Muscle of leg (tissue), 3 donors: ENCODE measurements at regions not wholly inside any gene's neighbourhood (a gene's known extent, or its start where the extent isn't known, plus 50 kb on each side); places are given as distances from the start of the nearest gene placed in this dataset.
A peak's percentile ranks its signal among the peaks of the same experiment; 100 is the strongest.
"Not testable (repeated sequence)": the region's sequence is repeated elsewhere in the genome, so short reads cannot be mapped to it uniquely, and the experiment has no call there.

ENCODE experiments used
- DNase-seq: peaks from one replicate; pipeline ENCODE4 v3.0.0; 2013
- H3K27ac ChIP-seq: one replicate; pipeline ENCODE4 v1.5.1; 2013; ENCODE audit warnings: mild to moderate bottlenecking, low read length, control low read depth
- H3K27me3 ChIP-seq: one replicate; pipeline ENCODE4 v1.6.1; 2013; ENCODE audit warnings: low read length; ENCODE audit not compliant: control insufficient read depth, insufficient read depth
- H3K36me3 ChIP-seq: one replicate; pipeline ENCODE4 v1.6.1; 2013; ENCODE audit warnings: low read length; ENCODE audit not compliant: control insufficient read depth, insufficient read depth
- H3K4me1 ChIP-seq: one replicate; pipeline ENCODE4 v1.6.1; 2013; ENCODE audit warnings: low read length; ENCODE audit not compliant: control insufficient read depth, insufficient read depth
- H3K4me3 ChIP-seq: one replicate; pipeline ENCODE4 v1.5.1; 2013; ENCODE audit warnings: low read length, control low read depth
- H3K9me3 ChIP-seq: replicated peaks from 2 replicates; pipeline ENCODE4 v1.6.1; 2013; ENCODE audit warnings: low read depth, low read length; ENCODE audit not compliant: control insufficient read depth
- WGBS: methylation state at CpG from one replicate; pipeline ENCODE4 v1.1.5; 2013; ENCODE audit warnings: missing lambda C conversion rate; ENCODE audit not compliant: insufficient coverage; 5-methylcytosine and 5-hydroxymethylcytosine counted together

DNA sequence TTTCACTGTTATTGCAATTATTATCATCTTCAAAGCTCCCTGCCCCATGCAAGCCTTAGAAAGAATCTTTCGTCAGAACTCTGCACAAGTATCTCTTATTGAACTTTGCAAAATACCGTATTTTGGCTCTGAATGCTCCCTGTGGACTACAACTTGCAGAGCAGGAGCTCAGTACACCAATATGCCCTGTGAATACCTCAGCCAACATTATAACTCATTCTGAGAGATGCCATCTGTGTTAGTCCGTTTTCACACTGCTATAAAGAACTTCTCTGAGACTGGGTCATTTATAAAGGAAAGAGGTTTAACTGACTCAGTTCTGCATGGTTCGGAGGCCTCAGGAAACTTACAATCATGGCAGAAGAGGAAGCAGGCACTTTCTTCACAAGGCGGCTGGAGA, 87.2 kb upstream of the XYLT1 start:
- 48% methylated on average over 2 of the region's 5 CpGs for WGBS
- H3K9me3 ChIP-seq: no peaks in the 10 kb centered on the region
- H3K27me3 ChIP-seq: peaks cover 4% of the 10 kb centered on the region
- H3K4me3 ChIP-seq: no peak overlapping the region
- H3K36me3 ChIP-seq: no peaks in the 10 kb centered on the region
- DNase-seq: no peak
- no peaks in the 10 kb centered on the region for H3K4me1 ChIP-seq
- no peak overlapping the region for H3K27ac ChIP-seq

DNA sequence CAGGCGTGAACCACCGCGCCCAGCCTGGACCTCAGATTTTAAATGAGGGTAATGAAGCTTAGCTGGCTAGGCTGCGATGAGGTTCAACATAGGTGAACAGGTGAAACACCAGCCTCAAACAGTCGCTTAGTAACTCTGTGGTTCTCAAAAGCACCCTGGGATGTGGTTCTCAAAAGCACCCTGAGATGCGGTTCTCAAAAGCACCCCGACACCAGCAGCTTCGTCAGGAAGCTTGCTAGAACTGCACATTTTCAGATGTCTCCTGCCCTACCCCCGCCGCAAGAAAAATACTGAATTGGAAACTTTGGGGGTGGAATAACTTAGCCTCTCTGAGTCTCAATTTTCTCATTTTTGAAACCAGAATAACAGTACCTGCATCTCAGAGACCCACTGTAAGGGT, 86.7 kb upstream of the XYLT1 start:
- H3K9me3 ChIP-seq: no peaks in the 10 kb centered on the region
- 90% methylated on average over 7 of the region's 10 CpGs for WGBS
- no peak for DNase-seq
- H3K36me3 ChIP-seq: no peaks in the 10 kb centered on the region
- H3K4me1 ChIP-seq: no peaks in the 10 kb centered on the region
- H3K27ac ChIP-seq: no peak overlapping the region
- peaks cover 4% of the 10 kb centered on the region for H3K27me3 ChIP-seq
- H3K4me3 ChIP-seq: no peak overlapping the region

DNA sequence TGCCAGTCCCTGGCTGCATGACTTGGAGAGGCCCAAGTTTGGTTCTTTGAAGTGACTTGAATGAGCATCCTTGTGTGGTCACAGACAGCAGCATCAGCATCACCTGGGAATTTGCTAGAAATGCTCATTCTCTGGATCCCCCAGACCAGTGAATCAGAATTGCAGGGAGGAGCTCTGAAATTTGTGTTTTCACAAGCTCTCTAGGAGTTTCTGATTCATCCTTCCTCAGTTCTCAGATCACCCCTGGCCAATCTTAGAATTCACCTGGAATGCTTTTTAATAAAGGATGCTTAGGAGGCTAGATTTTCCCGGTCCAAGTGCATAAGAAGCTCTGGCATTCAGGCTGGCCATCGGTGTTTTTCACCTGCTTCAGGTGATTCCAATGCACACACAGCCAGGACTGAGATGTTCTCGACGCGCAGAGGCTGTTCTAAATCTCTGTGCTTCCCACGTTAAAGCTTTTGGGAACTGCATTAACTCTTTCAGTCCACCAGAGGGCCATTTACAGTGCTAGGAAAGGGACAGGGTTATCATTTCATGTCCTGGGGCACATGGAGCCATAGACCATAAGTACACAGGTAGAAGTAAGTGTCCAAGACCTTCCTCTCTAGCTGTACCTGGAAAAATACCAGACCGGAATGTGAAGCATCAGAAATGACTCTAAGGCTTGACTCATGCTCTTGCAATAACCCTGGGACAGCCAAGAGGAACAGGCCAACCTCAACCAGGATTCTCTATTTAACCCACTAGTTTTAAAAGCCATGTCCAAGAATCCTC, 85.7 kb upstream of the XYLT1 start:
- 48% methylated on average over 3 of the region's 7 CpGs for WGBS
- no peak overlapping the region for H3K4me3 ChIP-seq
- H3K9me3 ChIP-seq: no peaks in the 10 kb centered on the region
- peaks cover 4% of the 10 kb centered on the region for H3K27me3 ChIP-seq
- no peaks in the 10 kb centered on the region for H3K4me1 ChIP-seq
- DNase-seq: peak; percentile 10
- H3K27ac ChIP-seq: no peak overlapping the region
- H3K36me3 ChIP-seq: no peaks in the 10 kb centered on the region

DNA sequence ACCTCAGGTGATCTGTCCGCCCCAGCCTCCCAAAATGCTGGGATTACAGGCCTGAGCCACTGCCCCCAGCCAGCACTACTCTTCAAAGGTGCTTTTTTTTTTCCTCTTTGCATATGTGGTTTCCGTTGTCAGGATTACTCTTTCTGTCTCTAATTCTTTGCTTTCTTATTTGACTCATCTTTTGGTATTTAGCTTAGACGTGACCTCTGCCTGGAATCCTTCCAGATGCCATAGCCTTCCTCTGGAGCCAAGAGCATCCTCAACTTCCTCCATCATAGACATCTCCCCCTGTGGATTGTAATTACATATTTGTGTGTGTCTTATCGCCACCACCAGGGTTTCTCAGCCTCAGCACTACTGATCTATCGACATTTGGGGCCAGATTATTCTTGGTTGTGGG, 84.4 kb upstream of the XYLT1 start:
- Histone ChIP-seq H3K27me3 (peaks cover 4% of the 10 kb centered on the region), H3K4me3 (no peak overlapping the region), H3K36me3 (no peaks in the 10 kb centered on the region), H3K27ac (no peak overlapping the region), H3K9me3 (no peaks in the 10 kb centered on the region), H3K4me1 (no peaks in the 10 kb centered on the region)
- 81% methylated on average over 4 of the region's 5 CpGs for WGBS
- no peak for DNase-seq

DNA sequence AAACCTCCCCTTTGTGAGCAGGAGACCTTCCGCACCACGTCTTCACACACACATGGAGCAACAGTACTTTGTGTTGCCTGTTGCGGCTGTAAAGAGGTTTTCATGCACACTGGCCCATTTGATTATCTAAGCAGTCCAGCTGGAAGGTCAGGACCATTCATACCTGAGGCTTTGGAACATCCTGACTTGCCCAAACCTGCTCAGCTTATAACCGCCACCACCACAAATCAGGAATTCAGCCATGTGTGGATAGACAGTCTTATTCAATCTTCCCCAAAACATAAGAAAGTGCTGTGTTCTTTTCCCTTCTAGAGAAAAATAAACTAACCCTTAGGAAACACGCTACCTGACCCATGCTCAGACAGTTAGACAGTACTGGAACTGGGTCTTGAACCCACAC, 81.6 kb upstream of the XYLT1 start:
- Histone ChIP-seq H3K4me1 (no peaks in the 10 kb centered on the region), H3K27me3 (peaks cover 4% of the 10 kb centered on the region), H3K4me3 (no peak overlapping the region), H3K36me3 (no peaks in the 10 kb centered on the region), H3K9me3 (no peaks in the 10 kb centered on the region), H3K27ac (no peak overlapping the region)
- WGBS: 94% methylated on average over 5 of the region's 5 CpGs
- no peak for DNase-seq

- not testable (repeated sequence) for DNase-seq, H3K27ac ChIP-seq, H3K4me1 ChIP-seq, H3K27me3 ChIP-seq, H3K4me3 ChIP-seq, H3K9me3 ChIP-seq, H3K36me3 ChIP-seq
- WGBS: 96% methylated on average over 5 of the region's 6 CpGs
These were observed 80.9 kb upstream of the XYLT1 start for GRCh38 chr16:17551682-17552081.

DNA sequence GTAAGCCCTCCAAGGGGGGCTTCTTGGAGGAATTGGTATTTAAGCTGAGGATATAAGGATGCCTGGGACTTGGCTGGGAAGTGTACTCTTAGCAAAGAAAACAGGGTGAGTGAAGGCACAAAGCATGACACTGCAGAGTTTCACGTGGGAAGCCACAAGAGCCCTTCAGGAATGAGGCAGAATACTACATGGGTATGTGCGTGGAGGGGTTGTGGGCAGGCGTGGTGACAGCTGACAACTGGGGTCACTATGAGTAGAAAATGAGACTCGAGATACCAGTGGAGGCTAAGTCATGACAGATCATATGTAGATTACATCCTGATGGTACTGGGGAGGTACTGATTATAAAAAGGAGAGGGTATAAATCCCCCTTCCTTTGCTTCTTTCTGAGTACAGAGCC, 78.1 kb upstream of the XYLT1 start:
- peaks cover 3% of the 10 kb centered on the region for H3K9me3 ChIP-seq
- no peak for DNase-seq
- H3K4me3 ChIP-seq: no peak overlapping the region
- no peaks in the 10 kb centered on the region for H3K36me3 ChIP-seq
- WGBS: 76% methylated on average over 4 of the region's 4 CpGs
- H3K4me1 ChIP-seq: no peaks in the 10 kb centered on the region
- H3K27ac ChIP-seq: no peak overlapping the region
- H3K27me3 ChIP-seq: no peaks in the 10 kb centered on the region

- no peaks in the 10 kb centered on the region for H3K36me3 ChIP-seq
- no peak overlapping the region for H3K4me3 ChIP-seq
- no peak overlapping the region for H3K27ac ChIP-seq
- DNase-seq: no peak
- WGBS: 76% methylated on average over 3 of the region's 3 CpGs
- no peaks in the 10 kb centered on the region for H3K4me1 ChIP-seq
- H3K9me3 ChIP-seq: peaks cover 3% of the 10 kb centered on the region
- H3K27me3 ChIP-seq: no peaks in the 10 kb centered on the region
These were observed 74.0 kb upstream of the XYLT1 start for GRCh38 chr16:17544785-17545184.

DNA sequence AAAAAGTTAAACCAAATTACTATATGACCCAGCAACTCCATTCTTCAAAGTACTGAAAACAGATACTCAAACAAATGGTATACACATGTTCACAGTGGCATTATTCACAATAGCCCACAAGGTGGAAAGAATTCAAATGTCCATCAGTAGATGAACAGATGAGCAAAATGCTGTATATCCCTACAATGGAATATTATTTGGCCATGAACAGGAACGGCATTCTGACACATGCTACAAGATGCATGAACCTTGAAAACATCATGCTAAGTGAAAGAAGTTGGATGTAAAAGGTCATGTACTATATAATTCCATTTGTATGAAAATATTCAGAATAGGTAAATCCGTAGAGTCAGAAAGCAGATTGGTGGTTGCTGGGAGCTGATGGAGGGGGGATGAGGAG, 73.5 kb upstream of the XYLT1 start:
- DNase-seq: no peak
- no peak overlapping the region for H3K27ac ChIP-seq
- no peaks in the 10 kb centered on the region for H3K36me3 ChIP-seq
- H3K4me1 ChIP-seq: no peaks in the 10 kb centered on the region
- WGBS: 100% methylated on average over 1 of the region's 2 CpGs
- no peak overlapping the region for H3K4me3 ChIP-seq
- peaks cover 3% of the 10 kb centered on the region for H3K9me3 ChIP-seq
- no peaks in the 10 kb centered on the region for H3K27me3 ChIP-seq

- Histone ChIP-seq H3K4me3 (no peak overlapping the region), H3K27me3 (no peaks in the 10 kb centered on the region), H3K9me3 (peaks cover 3% of the 10 kb centered on the region), H3K4me1 (no peaks in the 10 kb centered on the region), H3K27ac (no peak overlapping the region), H3K36me3 (no peaks in the 10 kb centered on the region)
- no CpG with 5 or more reads among the region's 2 CpGs for WGBS
- no peak for DNase-seq
These were observed 72.3 kb upstream of the XYLT1 start for GRCh38 chr16:17543073-17543472.

- no peaks in the 10 kb centered on the region for H3K4me1 ChIP-seq
- no peak overlapping the region for H3K27ac ChIP-seq
- no peak for DNase-seq
- 90% methylated on average over 1 of the region's 1 CpG for WGBS
- no peak overlapping the region for H3K4me3 ChIP-seq
- H3K36me3 ChIP-seq: no peaks in the 10 kb centered on the region
- H3K27me3 ChIP-seq: no peaks in the 10 kb centered on the region
- peaks cover 3% of the 10 kb centered on the region for H3K9me3 ChIP-seq
These were observed 70.6 kb upstream of the XYLT1 start for GRCh38 chr16:17541324-17541723.
